ENCODE measurements at regions not wholly inside any gene's neighbourhood (a gene's known extent, or its start where the extent isn't known, plus 50 kb on each side); places are given as distances from the start of the nearest gene placed in this dataset.

DNA sequence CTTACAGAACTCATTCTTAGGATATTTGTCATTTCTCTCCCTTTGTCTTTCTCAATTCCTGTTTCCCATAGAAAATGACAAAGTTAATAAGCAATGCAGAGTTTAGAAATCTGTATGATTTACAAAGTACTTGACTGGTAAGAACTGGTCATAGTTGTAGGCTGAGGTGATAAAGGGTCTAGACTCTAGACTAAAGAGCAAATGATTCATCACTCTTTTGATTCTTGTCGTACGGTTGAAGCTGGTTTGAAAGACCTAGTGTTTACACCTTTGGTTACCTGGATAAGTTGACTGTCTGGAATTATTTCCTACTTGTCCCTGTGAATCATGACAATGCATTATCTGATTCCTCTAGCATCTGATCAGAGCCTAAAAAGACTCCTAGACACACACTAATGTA is 58.9 kb upstream of the TP63 start (continued):
- peak; percentile 37; the same call in 1 of the 2 replicates for TF ChIP-seq SPI1 (IDR thresholded peaks at IDR 0.05; ENCODE audit: borderline replicate concordance, insufficient read depth, low read depth, low read length)
- no peak for TF ChIP-seq IRF4 (IDR thresholded peaks at IDR 0.05; ENCODE audit: low read depth, low read length)
- TF ChIP-seq, protein P1, sequence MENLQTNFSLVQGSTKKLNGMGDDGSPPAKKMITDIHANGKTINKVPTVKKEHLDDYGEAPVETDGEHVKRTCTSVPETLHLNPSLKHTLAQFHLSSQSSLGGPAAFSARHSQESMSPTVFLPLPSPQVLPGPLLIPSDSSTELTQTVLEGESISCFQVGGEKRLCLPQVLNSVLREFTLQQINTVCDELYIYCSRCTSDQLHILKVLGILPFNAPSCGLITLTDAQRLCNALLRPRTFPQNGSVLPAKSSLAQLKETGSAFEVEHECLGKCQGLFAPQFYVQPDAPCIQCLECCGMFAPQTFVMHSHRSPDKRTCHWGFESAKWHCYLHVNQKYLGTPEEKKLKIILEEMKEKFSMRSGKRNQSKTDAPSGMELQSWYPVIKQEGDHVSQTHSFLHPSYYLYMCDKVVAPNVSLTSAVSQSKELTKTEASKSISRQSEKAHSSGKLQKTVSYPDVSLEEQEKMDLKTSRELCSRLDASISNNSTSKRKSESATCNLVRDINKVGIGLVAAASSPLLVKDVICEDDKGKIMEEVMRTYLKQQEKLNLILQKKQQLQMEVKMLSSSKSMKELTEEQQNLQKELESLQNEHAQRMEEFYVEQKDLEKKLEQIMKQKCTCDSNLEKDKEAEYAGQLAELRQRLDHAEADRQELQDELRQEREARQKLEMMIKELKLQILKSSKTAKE (IDR thresholded peaks at IDR 0.05; ENCODE audit: low read depth, poor library complexity, severe bottlenecking), result no peak
- TF ChIP-seq CBX5 (IDR thresholded peaks at IDR 0.05; ENCODE audit: low read depth), result no peak
- peak; percentile 26; the same call in 1 of the 2 replicates for TF ChIP-seq FOXM1 (IDR thresholded peaks at IDR 0.05; ENCODE audit: low read depth, low read length)
- no peak for TF ChIP-seq EZH2 (IDR thresholded peaks at IDR 0.05; ENCODE audit: borderline replicate concordance, control insufficient read depth, low read depth, low read length)
- no peak for TF ChIP-seq USF2 (IDR thresholded peaks at IDR 0.05; ENCODE audit: borderline replicate concordance, low read depth, low read length)
- TF ChIP-seq RELA (IDR thresholded peaks at IDR 0.05; ENCODE audit: borderline replicate concordance, partially characterized antibody), result no peak

DNA sequence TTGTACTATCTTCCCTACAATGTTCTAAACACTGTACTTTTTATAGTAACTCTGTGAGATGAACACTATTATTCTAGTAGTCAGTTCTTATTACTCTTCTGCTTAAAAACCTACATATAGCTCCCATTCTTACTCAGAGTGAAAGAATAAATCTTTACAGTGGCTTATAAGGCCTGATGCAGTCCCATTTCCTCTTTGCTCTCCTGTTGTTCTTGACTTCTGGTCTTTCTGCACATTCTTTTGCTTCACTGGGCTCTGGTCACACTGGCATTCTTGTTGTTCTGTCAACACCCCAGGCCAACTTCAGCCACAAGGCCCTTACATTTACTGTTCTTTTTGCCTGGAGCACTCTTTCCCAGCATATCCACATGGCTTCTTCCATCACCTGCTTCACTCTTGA is 58.2 kb upstream of the TP63 start:
- in situ Hi-C loops (cut with MboI) (no loop called here), intact Hi-C loops (cut with micrococcal nuclease; ENCODE audit: unreplicated experiment) (loop anchor here (5.0 kb wide), 1 partner anchor 166 kb away; no protein-coding TSS in a partner anchor)
- CTCF ChIA-PET, result interaction anchor here (1.6 to 3.0 kb wide), 4 partner anchors 9 to 60 kb away, joined by 4 to 11 read pairs (median 7); no protein-coding TSS in a partner anchor
- Histone ChIP-seq H3K79me2 (ENCODE audit: control insufficient read depth, insufficient read depth, low read length) (no peaks in the 10 kb centered on the region), H3K4me1 (ENCODE audit: control insufficient read depth, insufficient read depth, low read length) (peaks cover 38% of the 10 kb centered on the region), H4K20me1 (ENCODE audit: control insufficient read depth, insufficient read depth) (no peaks in the 10 kb centered on the region), H3K9ac (ENCODE audit: control insufficient read depth, insufficient read depth, low read length) (no peak overlapping the region), H3K4me3 (no peak overlapping the region), H3K27me3 (replicated peaks in 1 of 2; ENCODE audit: control insufficient read depth in 2 of 2, insufficient read depth in 2 of 2, low read length in 1 of 2) (no peaks in the 10 kb centered on the region), H3K4me2 (ENCODE audit: control insufficient read depth, insufficient read depth) (peak overlapping the region; percentile 38; the same call in 1 of the 2 replicates), H3K27ac (ENCODE audit: control insufficient read depth, insufficient read depth) (no peak overlapping the region), H2AFZ (ENCODE audit: control insufficient read depth, low read depth, low read length) (no peak overlapping the region), H3K9me3 (replicated peaks; ENCODE audit: control insufficient read depth, insufficient read depth, low read length) (no peaks in the 10 kb centered on the region; the same call in 2 of the 3 replicates), H3K36me3 (ENCODE audit: control insufficient read depth in 2 of 2, insufficient read depth in 2 of 2, low read length in 1 of 2) (no peaks in the 10 kb centered on the region)
- BruUV-seq (replicated peaks), result no TSS peak
- POLR2A ChIA-PET, result interaction anchor here (1.0 kb wide), 1 partner anchor 15 kb away, joined by 3 read pairs; no protein-coding TSS in a partner anchor
- ATAC-seq (peak; percentile 70), DNase-seq (ENCODE audit: low read depth, low spot score) (peak; percentile 39), FAIRE-seq (peak; percentile 47)
- RAD21 ChIA-PET (ENCODE audit: unreplicated experiment), result interaction anchor here (0.7 to 1.9 kb wide), 6 partner anchors 10 to 61 kb away, joined by 3 to 8 read pairs (median 4); partner anchors contain the start of gene TP63
- SMC1A ChIA-PET (ENCODE audit: uncharacterized antibody, unreplicated experiment), result interaction anchor here (0.8 to 6.7 kb wide), 6 partner anchors 13 to 300 kb away, joined by 3 to 58 read pairs (median 6); no protein-coding TSS in a partner anchor
- TF ChIP-seq SRF (IDR thresholded peaks at IDR 0.05; ENCODE audit: low read depth in 2 of 2, low read length in 2 of 2) (peak; percentile 78 to 90), NFXL1 (IDR thresholded peaks at IDR 0.05; ENCODE audit: borderline replicate concordance) (no peak), NFYA (IDR thresholded peaks at IDR 0.05; ENCODE audit: borderline replicate concordance, low read depth, low read length) (no peak), ZBED1 (IDR thresholded peaks at IDR 0.05; ENCODE audit: borderline replicate concordance) (no peak), IKZF2 (IDR thresholded peaks at IDR 0.05) (peak in 1 of 2 experiments; percentile 30; a peak in 1 of 4 replicates), TCF7 (IDR thresholded peaks at IDR 0.05; ENCODE audit: borderline replicate concordance) (0 out of 2 replicates have a peak, but pooled peaks have one; percentile 42), MEF2A (IDR thresholded peaks at IDR 0.05; ENCODE audit: insufficient read depth, low read depth, low read length) (peak; percentile 52; the same call in 1 of the 2 replicates)
- TF ChIP-seq, protein P2, sequence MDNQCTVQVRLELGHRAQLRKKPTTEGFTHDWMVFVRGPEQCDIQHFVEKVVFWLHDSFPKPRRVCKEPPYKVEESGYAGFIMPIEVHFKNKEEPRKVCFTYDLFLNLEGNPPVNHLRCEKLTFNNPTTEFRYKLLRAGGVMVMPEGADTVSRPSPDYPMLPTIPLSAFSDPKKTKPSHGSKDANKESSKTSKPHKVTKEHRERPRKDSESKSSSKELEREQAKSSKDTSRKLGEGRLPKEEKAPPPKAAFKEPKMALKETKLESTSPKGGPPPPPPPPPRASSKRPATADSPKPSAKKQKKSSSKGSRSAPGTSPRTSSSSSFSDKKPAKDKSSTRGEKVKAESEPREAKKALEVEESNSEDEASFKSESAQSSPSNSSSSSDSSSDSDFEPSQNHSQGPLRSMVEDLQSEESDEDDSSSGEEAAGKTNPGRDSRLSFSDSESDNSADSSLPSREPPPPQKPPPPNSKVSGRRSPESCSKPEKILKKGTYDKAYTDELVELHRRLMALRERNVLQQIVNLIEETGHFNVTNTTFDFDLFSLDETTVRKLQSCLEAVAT (IDR thresholded peaks at IDR 0.05), result no peak
- TF ChIP-seq, protein P3, sequence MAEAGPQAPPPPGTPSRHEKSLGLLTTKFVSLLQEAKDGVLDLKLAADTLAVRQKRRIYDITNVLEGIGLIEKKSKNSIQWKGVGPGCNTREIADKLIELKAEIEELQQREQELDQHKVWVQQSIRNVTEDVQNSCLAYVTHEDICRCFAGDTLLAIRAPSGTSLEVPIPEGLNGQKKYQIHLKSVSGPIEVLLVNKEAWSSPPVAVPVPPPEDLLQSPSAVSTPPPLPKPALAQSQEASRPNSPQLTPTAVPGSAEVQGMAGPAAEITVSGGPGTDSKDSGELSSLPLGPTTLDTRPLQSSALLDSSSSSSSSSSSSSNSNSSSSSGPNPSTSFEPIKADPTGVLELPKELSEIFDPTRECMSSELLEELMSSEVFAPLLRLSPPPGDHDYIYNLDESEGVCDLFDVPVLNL (IDR thresholded peaks at IDR 0.05; ENCODE audit: low read depth, low read length), result no peak

All from GM12878 (cell line).